T-helper 2 cell treated with Interferon-gamma antibody and Interleukin-4, amounts not matched to agents 100 ng/mL and 5 ng/mL, for 36 hours (primary cell): ENCODE measurements at regions not wholly inside any gene's neighbourhood (a gene's known extent, or its start where the extent isn't known, plus 50 kb on each side); places are given as distances from the start of the nearest gene placed in this dataset.

Source experiments
- intact Hi-C: fragments of 100-400 bp; cut with micrococcal nuclease; formaldehyde crosslinking; loops from one replicate; pipeline ENCODE4 v1.15.1; 2023

- intact Hi-C loops, result no loop called here
Measured at GRCh38 chr7:97601931-97602457, 129.9 kb upstream of the TAC1 start.

GRCh38 chr7:97620495-97620894 lies 111.4 kb upstream of the TAC1 start:
- intact Hi-C loops, result no loop called here

DNA sequence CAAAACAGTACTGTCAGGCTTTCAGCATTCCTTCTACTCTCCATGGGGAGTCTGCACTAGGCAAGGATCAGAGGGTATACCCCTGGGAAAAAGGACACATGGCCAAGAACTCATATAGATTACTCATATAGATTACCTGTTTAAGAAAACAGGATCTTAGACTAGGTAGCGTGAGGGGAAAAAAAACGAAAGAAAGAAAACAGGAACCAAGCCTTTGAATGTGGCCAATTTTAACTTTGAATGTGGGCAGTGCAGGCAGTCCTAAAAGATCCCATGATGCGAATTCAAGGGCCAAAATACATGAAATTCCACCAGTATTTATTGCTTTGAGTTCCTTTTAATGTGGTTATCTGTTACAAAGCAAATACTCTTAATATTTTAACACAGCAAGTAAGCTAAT lies 108.6 kb upstream of the TAC1 start:
- intact Hi-C loops, result no loop called here

- intact Hi-C loops, result no loop called here
Measured at GRCh38 chr7:97630116-97630515, 101.8 kb upstream of the TAC1 start.

DNA sequence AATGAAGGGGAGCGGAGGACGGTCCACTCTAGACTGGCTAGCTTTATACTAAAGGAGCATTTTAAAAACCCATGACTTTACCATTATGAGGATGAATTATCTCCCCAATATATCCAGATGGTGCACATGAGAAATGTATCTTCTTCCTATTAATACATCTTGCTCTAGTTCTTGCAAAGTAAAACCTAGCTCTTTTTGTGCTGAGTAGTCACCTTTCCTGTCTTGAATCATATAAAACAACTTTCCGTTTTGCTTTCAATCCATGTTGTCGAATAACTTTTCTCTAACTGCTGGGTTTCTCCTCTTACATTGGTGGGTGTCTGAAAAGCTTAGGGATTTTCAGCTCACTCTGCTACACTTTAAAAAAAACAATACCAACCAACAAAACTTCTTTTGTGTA lies 96.3 kb upstream of the TAC1 start:
- intact Hi-C loops, result no loop called here

DNA sequence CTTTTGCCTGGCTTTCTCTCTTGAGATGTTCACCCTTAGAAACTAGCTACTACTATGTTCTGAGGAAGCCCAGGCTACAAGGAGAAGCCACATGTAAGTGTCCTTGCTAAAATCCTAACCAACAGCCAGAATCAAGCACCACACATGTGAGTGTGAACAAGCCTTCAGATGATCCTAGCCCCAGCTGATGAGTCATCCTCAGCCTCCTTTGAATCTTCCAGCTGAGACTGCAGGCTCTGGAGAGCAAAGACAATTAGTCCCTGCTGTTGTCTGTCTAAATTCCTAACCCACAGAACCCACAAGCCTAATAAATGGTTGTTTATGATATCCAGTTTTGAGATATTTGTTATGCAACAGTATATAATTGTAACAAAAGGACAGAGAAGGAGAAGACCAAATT lies 92.8 kb upstream of the TAC1 start:
- intact Hi-C loops, result no loop called here

GRCh38 chr7:97659363-97660045 lies 72.4 kb upstream of the TAC1 start:
- intact Hi-C loops, result no loop called here

DNA sequence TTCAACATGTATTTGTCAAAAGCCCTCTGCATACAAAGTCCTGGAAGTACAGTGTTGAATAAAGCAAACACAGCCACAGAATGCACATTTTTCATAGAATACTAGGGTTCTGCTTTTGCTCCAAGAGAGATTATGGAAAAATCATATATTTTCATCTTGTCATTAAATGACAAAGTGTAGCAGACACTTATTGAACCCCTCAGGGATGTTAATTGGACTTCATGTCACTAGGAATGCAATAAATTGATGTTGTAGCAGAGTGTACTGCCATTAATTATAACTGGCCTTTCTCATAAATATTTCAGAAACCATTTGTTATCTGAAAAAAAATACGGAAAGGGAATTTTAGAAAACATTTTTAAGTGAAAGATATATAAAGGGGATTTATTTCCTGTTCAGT lies 64.5 kb upstream of the TAC1 start:
- intact Hi-C loops, result no loop called here

GRCh38 chr7:97671571-97671970 lies 60.3 kb upstream of the TAC1 start:
- intact Hi-C loops, result no loop called here

GRCh38 chr7:97680622-97681021 lies 51.3 kb upstream of the TAC1 start:
- intact Hi-C loops, result no loop called here
